WERI-Rb-1 (cell line): ENCODE measurements at regions not wholly inside any gene's neighbourhood (a gene's known extent, or its start where the extent isn't known, plus 50 kb on each side); places are given as distances from the start of the nearest gene placed in this dataset.

Source experiments
- DNase-seq: peaks from one replicate; pipeline ENCODE4 v3.0.0-alpha.2; 2020
- H3K27ac ChIP-seq: fragments of 250-450 bp; sonication (Bioruptor Pico); 2 replicates; pipeline ENCODE4 v1.5.1; 2020; ENCODE audit warnings: mild to moderate bottlenecking, moderate library complexity
- H3K27me3 ChIP-seq: fragments of 250-450 bp; sonication (Bioruptor Pico); 2 replicates; pipeline ENCODE4 v1.5.1; 2021; ENCODE audit warnings: mild to moderate bottlenecking, low read depth, moderate library complexity; ENCODE audit not compliant: insufficient read depth, severe bottlenecking
- H3K36me3 ChIP-seq: fragments of 250-450 bp; sonication (Bioruptor Pico); 2 replicates; pipeline ENCODE4 v1.5.1; 2020; ENCODE audit warnings: mild to moderate bottlenecking, moderate library complexity
- H3K4me3 ChIP-seq: 2 replicates; pipeline ENCODE4 v1.5.1; 2011; ENCODE audit warnings: low read depth, mild to moderate bottlenecking, control low read depth, low read length
- H3K9me3 ChIP-seq: fragments of 250-450 bp; sonication (Bioruptor Pico); 2 replicates; pipeline ENCODE4 v1.5.1; 2021; ENCODE audit warnings: mild to moderate bottlenecking, moderate library complexity; ENCODE audit not compliant: severe bottlenecking
- TF ChIP-seq, protein P1 (sequence below): IDR thresholded peaks from 2 replicates; pipeline ENCODE4 v1.5.1; 2011; ENCODE audit warnings: low read depth, mild to moderate bottlenecking, control low read depth, inconsistent platforms, low read length

DNA sequence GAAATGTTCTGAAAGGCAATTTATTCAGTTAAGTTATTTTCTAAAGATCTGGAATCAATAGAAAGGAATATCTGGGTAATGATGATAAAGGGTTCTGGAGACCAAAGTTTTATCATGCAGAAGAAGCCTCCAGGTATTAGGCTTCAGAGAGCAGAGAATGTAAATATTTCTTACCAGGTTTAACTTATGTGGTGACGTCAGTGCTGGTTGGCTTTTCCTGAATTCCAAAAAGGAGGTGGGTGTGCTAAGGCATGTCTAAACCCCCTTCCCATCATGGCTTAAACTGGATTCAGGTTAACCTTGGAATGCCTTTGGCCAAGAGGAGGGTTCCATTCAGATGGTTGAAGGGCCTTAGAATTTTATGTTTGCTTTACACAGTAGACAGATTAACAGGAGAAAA is 829.9 kb downstream of the NCAM2 start:
- Histone ChIP-seq H3K36me3 (no peaks in the 10 kb centered on the region), H3K4me3 (no peak overlapping the region), H3K27ac (no peak overlapping the region), H3K27me3 (peaks cover 18% of the 10 kb centered on the region), H3K9me3 (no peaks in the 10 kb centered on the region)
- DNase-seq = no peak
- TF ChIP-seq, protein P1, sequence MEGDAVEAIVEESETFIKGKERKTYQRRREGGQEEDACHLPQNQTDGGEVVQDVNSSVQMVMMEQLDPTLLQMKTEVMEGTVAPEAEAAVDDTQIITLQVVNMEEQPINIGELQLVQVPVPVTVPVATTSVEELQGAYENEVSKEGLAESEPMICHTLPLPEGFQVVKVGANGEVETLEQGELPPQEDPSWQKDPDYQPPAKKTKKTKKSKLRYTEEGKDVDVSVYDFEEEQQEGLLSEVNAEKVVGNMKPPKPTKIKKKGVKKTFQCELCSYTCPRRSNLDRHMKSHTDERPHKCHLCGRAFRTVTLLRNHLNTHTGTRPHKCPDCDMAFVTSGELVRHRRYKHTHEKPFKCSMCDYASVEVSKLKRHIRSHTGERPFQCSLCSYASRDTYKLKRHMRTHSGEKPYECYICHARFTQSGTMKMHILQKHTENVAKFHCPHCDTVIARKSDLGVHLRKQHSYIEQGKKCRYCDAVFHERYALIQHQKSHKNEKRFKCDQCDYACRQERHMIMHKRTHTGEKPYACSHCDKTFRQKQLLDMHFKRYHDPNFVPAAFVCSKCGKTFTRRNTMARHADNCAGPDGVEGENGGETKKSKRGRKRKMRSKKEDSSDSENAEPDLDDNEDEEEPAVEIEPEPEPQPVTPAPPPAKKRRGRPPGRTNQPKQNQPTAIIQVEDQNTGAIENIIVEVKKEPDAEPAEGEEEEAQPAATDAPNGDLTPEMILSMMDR = no peak

- Histone ChIP-seq H3K27me3 (peaks cover 15% of the 10 kb centered on the region), H3K27ac (no peak overlapping the region), H3K36me3 (no peaks in the 10 kb centered on the region), H3K9me3 (no peaks in the 10 kb centered on the region), H3K4me3 (no peak overlapping the region)
- TF ChIP-seq, protein P1 = no peak
- DNase-seq = no peak
Observed at GRCh38 chr21:21831036-21831435, 832.8 kb downstream of the NCAM2 start.

GRCh38 chr21:21845901-21846300 is 847.7 kb downstream of the NCAM2 start:
- no peak for DNase-seq
- Histone ChIP-seq H3K27me3 (peaks cover 49% of the 10 kb centered on the region), H3K4me3 (no peak overlapping the region), H3K36me3 (no peaks in the 10 kb centered on the region), H3K27ac (no peak overlapping the region), H3K9me3 (peaks cover 4% of the 10 kb centered on the region)
- TF ChIP-seq, protein P1 = no peak

DNA sequence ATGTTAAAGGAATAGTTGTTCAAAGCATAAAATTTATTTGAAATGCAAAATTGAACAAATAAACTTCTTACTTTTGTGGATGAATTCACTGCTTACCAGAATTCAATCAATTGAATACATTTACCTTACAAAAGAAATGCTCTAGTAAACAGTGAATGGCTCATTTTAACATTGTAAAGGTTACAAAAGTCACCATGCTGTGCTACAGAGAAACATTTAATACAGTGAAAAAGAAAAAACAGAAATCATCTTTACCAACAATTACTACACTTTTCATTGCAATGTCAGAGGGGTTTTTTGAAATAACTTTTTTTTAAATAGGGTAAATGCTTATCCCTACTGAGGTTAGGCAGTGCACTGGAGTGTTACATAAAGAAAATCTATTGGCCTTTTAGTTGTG is 853.0 kb downstream of the NCAM2 start:
- TF ChIP-seq, protein P1 = no peak
- no peaks in the 10 kb centered on the region for H3K36me3 ChIP-seq
- H3K4me3 ChIP-seq = no peak overlapping the region
- DNase-seq = no peak
- H3K27ac ChIP-seq = no peak overlapping the region
- H3K9me3 ChIP-seq = no peaks in the 10 kb centered on the region
- peaks cover 47% of the 10 kb centered on the region for H3K27me3 ChIP-seq

- no peak overlapping the region for H3K4me3 ChIP-seq
- peaks cover 43% of the 10 kb centered on the region for H3K27me3 ChIP-seq
- DNase-seq = no peak
- H3K9me3 ChIP-seq = no peaks in the 10 kb centered on the region
- no peak overlapping the region for H3K27ac ChIP-seq
- TF ChIP-seq, protein P1 = no peak
- no peaks in the 10 kb centered on the region for H3K36me3 ChIP-seq
Observed at GRCh38 chr21:21851657-21852056, 853.4 kb downstream of the NCAM2 start.
